ENCODE measurements at regions not wholly inside any gene's neighbourhood (a gene's known extent, or its start where the extent isn't known, plus 50 kb on each side); places are given as distances from the start of the nearest gene placed in this dataset.
"Not testable (repeated sequence)": the region's sequence is repeated elsewhere in the genome, so short reads cannot be mapped to it uniquely, and the experiment has no call there.

- DNase-seq, result no peak
Observed at GRCh38 chr2:75381032-75381431, 179.7 kb downstream of the EVA1A start.

- no peak for DNase-seq
Observed at GRCh38 chr2:75379476-75380210, 180.3 kb upstream of the TACR1 start.

- DNase-seq, result no peak
Observed at GRCh38 chr2:75375646-75376582, 176.6 kb upstream of the TACR1 start.

- DNase-seq, result not testable (repeated sequence)
Observed at GRCh38 chr2:75374414-75374957, 175.2 kb upstream of the TACR1 start.

GRCh38 chr2:75367401-75367800 lies 168.1 kb upstream of the TACR1 start:
- no peak for DNase-seq

- DNase-seq, result no peak
Observed at GRCh38 chr2:75361486-75361885, 162.2 kb upstream of the TACR1 start.

GRCh38 chr2:75360945-75361344 lies 161.6 kb upstream of the TACR1 start:
- DNase-seq, result no peak

- no peak for DNase-seq
Observed at GRCh38 chr2:75356865-75357264, 157.5 kb upstream of the TACR1 start.

GRCh38 chr2:75353131-75353530 lies 153.8 kb upstream of the TACR1 start:
- DNase-seq, result no peak

- DNase-seq, result no peak
Observed at GRCh38 chr2:75348307-75348706, 149.0 kb upstream of the TACR1 start.

GRCh38 chr2:75344146-75344545 lies 144.8 kb upstream of the TACR1 start:
- no peak for DNase-seq

GRCh38 chr2:75342504-75343175 lies 143.3 kb upstream of the TACR1 start:
- no peak for DNase-seq

GRCh38 chr2:75340560-75340959 lies 141.2 kb upstream of the TACR1 start:
- peak; percentile 60 for DNase-seq

GRCh38 chr2:75338461-75338860 lies 139.1 kb upstream of the TACR1 start:
- DNase-seq, result no peak

- no peak for DNase-seq
Observed at GRCh38 chr2:75337619-75338018, 138.3 kb upstream of the TACR1 start.

GRCh38 chr2:75337016-75337415 lies 137.7 kb upstream of the TACR1 start:
- DNase-seq, result no peak

GRCh38 chr2:75336451-75336850 lies 137.1 kb upstream of the TACR1 start:
- DNase-seq, result no peak

- no peak for DNase-seq
Observed at GRCh38 chr2:75334076-75334475, 134.8 kb upstream of the TACR1 start.

- DNase-seq, result no peak
Observed at GRCh38 chr2:75333646-75334045, 134.3 kb upstream of the TACR1 start.

- no peak for DNase-seq
Observed at GRCh38 chr2:75328156-75328555, 128.8 kb upstream of the TACR1 start.

- no peak for DNase-seq
Observed at GRCh38 chr2:75327334-75327733, 128.0 kb upstream of the TACR1 start.

GRCh38 chr2:75326645-75327044 lies 127.3 kb upstream of the TACR1 start:
- DNase-seq, result no peak

- no peak for DNase-seq
Observed at GRCh38 chr2:75325594-75325993, 126.3 kb upstream of the TACR1 start.
